Hematopoietic multipotent progenitor cell (in vitro differentiated cells): ENCODE measurements at regions not wholly inside any gene's neighbourhood (a gene's known extent, or its start where the extent isn't known, plus 50 kb on each side); places are given as distances from the start of the nearest gene placed in this dataset.

Experiments used
- DNase-seq, 3 donors: peaks; one replicate each; pipeline ENCODE4 v3.0.0-alpha.2; 2011 to 2015; ENCODE audit warnings: low read depth in 2 of 3, low spot score in 2 of 3

DNA sequence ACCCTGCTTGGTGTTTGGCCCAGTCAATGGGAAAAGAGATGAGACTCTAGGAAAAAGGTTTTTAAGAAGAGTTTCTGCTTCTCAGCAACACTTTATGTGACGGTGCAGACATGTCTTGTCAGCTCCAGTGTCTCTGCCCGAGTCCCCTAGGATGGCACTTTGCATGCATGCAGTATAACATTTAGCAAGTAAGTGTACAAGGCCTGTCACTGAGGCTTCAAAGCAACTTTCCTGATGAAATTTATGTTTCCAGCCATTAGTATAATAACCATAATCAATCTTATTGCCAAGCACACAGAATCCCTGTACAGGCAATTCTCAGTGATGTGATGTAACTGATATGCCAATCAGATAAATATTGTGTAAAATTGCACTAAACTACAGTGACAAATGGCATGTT, 248.1 kb upstream of the PLET1 start:
- DNase-seq: no peak

DNA sequence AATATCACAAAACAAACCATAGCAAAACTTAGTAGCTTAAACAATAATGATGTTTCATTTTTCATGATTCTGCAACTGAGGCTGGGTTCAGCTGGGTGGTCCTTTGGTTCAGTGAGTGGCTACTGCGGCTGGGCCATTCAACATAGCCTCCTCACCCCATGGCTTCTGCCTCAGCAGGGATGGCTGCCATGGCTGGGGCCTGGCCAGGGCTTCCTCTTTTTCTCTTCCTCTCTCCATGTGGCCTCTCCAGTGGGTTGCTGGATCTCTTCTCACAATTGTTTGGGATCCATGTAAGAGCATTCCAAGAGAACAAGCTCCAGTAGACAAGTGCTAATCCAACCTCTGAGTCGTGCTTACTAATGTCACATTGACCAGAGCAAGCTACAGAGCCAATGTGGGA, 248.6 kb upstream of the PLET1 start:
- no peak for DNase-seq

DNA sequence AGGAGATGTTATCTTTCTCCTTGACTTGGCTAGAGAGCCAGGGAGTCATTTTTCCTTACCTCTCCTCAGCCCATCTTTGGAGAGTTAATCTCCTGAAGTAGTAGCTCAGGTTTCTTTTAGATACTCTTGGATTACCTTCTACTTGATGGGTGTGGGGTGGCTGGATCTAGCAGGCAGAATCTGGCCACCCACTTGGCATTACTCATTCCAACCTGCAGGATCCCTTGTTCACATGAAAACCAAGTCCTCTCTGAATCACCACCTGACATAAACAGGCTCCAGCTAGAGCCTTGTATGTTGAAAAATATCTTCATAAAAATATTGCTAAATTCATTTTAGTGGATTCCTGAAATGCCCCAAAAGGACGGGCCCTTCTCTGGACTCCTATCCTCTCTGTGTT, 250.6 kb upstream of the PLET1 start:
- no peak for DNase-seq

DNA sequence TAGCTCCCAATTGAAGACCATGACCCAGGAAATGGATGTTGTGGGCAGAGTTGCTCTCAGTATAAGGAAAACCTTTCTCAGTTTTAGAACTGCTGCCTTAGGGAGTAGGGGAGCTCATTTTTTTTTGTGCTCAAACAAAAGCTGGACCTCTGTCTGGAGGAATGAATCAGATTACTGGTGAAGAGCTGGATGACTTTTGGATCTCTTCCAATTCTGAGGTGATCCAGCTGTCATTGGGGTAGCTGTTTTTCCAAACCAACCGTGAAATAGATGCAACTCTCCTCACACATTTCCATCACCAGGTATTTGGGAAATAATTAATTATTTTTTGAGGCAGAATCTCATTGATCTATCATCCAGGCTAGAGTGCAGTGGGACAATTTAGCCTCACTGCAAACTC, 251.3 kb upstream of the PLET1 start:
- no peak for DNase-seq

DNA sequence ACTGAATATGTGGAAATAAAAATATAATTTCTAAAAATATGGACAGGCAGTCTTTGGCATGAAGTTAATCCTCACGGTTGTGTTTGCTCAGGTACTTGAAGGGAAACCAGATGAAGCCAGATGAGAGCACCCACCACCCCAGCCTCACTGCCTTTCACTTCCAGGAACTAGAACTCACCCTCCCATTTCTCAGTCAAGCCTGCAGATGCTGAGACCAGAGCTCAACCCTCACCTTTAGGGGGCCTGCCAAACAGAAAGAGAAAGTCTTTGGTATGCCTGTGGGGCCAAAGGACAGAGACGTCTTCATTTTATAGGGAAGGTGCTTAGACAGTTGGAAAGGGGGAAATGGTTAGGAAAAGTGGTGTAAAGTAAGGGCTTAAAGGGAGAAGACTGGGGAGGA, 252.8 kb upstream of the PLET1 start:
- no peak for DNase-seq

DNA sequence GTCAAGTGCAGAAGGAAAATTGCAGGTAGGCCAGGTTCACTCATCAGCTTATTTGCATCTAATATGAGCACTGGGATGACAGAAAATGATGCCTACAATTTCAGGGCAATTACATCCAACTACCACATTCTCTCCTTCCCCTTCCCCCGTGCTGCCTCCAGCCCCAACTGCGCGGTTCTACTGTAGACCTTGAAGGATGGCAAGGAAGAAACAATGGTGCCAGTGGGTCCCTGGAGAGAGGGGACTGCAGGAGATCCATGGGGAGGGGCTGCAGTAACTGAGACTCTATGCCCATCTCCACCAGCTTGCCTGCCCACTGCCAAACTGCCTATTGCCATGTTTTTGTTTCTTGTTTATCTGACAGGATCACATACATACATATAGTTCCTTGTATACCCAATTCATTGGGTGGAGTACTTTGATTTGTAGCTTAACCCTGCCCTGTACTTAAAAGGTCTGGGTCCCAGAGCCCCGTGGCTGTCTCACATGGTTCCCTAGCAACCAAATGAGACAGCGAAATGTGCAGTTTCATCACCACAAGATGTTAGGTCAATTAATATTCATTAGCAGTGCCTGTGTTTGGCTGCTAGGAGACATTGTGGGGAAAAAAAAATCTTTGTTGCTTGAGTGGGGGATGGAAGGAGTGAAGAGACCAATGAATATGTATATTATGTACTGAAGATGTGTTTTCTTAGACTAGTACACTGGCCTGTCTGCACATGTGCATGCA, 253.5 kb upstream of the PLET1 start:
- peak in 2 of 3 donors; percentile 29 to 78 for DNase-seq

DNA sequence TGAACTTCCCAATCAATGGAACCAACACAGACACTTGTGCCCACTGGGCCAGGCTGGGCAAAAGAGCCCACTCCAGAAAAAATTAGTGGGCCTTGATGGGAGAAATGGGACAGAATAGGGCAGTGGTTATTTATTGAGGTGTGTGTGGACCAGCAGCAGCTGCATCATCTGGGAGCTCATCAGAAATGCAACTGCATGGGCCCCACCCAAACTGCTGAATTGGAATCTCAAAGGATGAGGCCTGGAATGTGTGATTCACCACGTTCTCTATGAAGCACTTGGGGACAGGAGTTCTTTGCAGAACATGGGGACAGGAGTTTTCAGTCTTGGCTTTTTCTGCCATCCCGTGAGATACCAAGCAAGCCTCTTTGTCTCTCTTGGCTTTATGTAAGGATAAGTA, 255.6 kb upstream of the PLET1 start:
- no peak for DNase-seq

DNA sequence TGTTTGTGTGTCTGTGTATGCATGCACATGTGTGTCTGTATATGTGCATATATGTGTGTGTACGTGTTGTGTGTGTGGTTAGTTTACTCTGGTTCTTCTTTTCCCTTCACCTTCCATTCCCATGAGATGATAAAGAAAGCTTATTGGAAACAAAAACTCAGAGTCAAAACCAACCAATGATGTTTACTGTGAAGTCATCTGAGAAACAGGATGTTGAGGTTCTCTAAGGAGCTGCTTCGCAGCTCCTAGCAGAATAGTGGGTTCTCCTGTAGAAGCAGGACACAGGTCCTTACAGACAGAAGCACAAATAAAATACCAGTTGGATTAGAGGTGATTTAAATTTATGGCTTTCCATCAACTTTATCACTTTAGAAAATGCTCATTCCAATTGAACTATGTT, 256.1 kb upstream of the PLET1 start:
- no peak for DNase-seq

DNA sequence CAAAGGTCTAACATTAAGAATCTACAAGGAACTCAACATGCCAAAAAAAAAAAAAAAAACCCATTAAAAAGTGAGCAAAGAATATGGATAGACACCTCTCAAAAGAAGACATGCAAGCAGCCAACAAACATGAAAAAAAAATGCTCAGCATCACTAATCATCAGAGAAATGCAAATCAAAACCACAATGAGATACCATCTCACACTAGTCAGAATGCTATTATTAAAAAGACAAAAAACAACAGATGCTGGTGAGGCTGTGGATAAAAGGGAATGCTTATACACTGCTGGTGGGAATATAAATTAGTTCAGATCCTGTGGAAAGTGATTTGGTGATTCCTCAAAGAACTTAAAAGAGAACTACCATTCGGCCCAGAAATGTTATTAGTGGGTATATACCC, 257.7 kb upstream of the PLET1 start:
- DNase-seq: no peak

DNA sequence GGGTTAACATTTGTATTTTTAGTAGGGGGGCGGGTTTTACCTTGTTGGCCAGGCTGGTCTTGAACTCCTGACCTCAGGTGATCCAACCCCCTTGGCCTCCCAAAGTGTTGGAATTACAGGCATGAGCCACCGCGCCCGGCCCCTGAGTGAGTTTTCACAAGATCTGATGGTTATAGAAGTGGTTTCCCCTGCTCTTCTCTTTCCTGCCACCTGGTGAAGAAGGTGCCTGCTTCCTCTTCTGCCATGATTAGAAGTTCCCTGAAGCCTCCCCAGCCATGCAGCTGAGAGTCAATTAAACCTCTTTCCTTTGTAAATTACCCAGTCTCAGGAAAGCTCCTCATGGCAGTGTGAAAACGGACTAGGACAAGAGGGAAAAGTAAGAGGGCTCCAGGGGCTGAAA, 259.1 kb upstream of the PLET1 start:
- DNase-seq: peak in 2 of 3 donors; percentile 18 to 73

DNA sequence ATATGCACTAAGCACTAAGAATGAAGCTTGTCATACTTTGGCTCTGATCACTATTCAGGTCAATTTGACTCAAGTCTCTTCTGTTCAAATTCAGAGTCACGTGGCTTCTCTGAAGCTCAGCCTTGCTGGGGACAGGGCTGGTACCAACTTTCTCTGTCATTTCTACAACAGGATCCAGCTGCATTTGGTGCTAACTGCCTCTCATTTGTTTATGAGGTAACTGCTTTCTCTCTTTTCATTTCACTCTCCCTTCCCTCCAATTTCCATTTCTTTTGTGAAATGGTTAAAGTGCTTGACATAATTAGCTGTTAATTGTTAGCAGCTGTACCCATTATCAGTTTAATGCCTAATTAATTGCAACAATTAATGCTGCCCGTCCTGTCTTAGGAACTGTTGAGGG, 259.7 kb upstream of the PLET1 start:
- no peak for DNase-seq

DNA sequence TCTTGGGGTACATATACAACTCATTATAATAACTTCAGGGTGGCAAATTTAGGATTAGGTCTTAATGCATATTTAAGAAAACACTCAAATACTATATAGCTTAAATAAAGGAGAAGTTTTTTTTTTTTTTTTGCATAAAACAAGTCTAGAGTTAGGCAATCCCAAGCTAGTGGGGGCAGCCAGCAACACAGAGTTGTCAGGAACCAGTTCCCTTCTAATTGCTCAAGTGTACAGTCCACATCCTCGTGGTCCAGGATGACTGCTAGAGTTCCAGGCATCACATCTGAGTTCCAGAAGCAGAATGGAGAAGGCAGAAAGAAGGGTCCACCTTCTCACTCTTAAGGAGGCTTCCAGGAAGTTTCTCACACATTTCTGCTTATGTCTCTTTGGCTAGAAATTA, 261.9 kb upstream of the PLET1 start:
- DNase-seq: no peak

DNA sequence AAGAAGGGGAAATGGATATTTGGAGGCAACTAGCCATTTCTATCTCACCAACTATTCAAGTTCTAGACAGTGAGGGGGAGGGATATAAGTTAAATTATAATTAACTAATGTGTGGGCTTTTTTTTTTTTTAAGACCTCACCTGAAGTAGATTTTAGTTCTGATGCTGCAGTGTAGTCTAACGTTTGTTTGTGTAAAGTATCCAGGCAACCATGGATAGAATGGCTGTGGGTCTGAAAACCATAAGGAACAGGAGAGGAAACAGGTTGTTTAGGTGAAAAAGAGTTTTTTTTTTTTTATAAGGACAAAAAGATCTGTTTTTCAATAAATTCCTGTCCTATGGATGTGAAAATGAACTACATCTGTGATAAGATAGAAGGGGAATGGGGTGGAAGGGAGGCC, 262.4 kb upstream of the PLET1 start:
- peak in 1 of 3 donors; percentile 66 for DNase-seq

DNA sequence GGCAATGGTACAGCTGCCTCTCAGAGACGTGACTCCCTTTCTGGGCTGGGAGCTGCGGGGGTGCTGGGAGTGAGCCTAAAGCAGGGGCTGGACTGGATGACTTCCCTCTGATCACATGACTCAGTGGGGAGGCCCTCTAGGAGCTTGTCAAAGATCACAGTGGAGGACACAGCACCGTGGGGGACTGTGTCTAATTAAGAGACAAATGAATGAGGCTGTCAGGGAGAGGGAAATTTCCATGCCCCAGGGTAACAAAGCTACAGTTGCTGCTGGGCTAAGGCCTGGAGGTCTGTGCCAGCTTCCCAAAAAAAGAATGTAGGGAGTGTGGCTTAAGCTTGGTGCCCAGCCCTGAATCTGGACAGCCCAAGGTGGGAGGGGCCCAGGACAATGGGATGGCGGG, 262.8 kb upstream of the PLET1 start:
- DNase-seq: peak in 2 of 3 donors; percentile 20 to 24

DNA sequence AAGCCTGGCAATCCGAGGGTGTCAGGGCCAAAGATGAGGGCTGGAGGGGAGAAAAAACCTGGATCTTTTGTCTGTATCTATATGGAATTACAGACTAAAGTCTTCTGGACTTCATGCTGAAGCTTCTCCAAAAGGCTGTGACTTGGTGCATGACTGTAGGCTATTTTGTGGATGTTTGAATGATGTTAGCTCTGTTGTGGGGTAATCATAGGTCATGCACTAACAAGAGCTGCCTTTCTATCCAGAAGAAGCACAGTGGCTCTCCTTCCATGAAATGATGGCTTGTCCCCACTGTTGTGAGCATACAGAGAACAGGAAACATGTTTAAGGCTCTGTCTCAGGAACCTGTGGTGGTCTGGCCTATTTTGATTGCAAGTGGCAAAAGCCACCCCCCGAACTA, 263.3 kb upstream of the PLET1 start:
- peak in 1 of 3 donors; percentile 25 for DNase-seq

DNA sequence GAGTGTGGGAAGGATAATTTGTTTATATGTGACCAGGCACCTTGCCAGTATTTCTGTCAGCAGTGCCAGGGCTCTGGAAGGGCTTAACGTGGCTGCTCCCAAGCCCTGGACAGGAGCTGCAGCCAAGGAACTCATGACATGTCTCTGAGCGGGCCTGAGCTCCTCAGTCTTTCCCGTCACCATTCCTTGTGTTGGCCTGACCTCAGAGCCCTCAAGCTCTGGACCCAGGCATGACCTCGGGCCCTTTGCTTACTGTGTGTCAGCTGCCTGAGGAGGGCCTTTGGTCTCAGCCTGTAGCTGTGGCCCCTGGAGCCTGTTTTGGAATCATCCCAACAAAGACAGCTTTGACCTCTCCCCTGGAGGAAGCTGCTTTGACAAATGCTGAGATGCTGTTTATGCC, 264.1 kb upstream of the PLET1 start:
- DNase-seq: no peak

DNA sequence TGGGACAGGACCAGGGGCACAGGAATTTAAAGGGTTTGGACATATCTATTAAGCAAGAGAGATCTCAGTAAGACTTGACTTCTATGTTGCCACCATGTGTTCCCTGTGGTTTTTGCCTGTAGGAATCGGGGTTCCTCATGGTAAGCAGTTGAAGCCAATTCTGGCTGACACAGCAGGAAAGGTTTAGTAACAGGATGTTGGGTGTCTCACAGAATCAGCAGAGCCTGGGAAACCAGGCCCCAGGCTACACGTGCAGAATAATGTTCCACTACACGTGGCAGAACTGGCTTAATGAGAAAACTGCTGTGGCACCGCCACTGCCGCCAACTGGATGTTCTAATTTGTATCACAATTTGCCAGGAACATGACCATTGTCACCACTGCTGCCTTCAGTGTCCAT, 264.6 kb upstream of the PLET1 start:
- DNase-seq: peak in 2 of 3 donors; percentile 24 to 27

DNA sequence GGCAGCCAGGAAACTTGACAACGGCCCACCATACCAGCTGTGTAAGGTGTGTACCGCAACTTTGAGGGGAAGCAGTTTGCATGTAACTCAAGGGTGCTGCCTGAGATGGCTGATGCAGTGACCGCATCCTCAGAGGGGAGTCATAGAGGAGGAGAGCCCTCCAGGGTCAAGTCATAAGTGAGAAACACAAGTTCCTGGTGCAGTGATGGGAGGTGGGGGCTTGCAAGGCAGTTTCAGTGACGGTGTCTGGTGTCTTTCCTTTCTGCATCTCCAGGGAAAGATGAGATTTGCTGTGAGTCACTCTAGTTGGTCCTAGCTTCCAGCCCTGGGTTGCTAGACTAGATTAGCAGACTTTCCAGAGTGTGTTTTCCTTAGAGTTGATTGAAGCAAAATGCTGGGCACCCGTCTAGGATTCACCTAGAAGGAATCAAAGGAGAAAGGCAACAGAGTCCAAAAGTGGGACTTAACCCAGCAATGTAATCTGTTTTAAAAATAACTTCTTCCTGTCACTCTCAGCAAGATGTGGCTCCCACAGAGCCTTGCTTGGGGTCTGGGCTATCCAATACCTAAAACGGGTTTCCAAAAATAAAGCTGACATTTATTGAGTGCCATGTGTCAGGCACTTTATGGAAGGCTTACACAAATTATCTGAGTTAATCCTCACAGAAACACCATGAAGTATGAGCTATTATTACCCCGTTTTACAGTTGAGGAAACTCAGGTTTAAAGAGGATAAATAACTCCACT, 265.4 kb upstream of the PLET1 start:
- no peak for DNase-seq

DNA sequence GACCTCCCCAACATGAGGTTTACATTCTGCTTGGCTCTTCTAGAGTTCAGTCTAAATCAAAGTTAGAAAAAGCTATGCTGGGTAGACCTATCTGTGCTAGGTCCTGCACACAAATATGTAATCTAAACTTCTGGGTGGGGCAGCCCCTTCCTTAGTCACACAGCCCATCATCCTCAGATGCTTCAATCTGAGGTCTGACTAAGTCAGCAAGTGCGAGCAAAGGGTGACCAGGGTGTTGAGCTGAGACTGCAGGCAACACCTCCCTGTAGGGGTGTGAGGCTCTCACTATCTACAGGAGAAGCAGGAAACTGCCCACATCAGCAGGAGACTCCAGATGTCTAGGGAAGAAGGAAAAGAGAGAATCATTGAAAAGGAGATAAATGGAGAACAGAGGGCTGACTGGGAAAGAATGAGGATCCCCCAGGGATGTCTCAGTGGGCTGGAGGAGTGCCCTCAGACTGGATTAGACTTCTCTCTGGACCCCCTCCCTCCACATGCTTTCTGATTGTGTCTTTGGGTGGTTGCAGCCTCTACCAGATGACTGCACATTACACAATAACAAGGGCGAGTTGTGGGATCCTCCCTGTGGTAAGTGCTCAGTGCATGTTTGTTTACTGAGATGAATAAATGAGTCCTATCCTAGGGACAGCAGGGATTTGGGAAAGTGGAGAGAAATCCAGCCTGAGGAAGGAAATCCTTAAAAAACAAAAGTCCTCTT, 266.2 kb upstream of the PLET1 start:
- no peak for DNase-seq

DNA sequence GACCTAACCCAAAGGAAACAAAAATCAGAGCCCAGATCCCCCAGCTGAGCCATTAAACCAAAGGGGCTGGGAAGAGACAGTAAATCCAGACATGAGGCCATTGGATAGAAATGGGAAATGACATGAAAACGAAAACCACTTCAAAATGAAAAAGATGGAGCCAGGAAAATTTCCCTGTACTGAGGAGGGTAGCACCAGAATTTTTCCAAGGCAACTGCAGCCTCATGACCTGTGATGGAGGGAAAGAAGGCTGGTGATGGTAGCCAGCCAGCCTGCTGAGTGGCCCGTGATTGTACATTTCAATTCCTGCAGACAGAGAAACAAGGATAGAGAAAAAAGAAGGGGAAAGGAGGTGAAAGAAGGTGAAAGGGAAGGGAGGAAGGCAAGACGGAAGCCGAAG, 268.4 kb upstream of the PLET1 start:
- DNase-seq: no peak

DNA sequence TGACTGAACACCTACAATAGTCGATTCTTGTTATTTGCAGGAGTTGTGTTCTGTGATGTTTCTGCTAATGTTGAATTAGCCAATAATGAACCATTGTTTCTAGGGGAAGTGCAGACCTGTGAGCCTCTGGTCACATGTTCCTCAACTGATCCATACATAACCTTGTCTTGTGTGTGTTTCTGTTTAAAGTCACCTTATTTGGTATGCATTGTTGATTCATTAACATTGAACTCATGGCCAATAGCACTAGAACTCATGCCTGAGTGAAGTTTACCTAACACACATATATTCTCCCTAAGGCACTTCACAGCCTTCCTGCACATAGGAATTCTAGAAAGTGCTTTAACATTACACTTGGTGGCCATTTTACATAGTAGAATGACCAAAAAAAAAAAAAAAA, 271.8 kb upstream of the PLET1 start:
- no peak for DNase-seq

DNA sequence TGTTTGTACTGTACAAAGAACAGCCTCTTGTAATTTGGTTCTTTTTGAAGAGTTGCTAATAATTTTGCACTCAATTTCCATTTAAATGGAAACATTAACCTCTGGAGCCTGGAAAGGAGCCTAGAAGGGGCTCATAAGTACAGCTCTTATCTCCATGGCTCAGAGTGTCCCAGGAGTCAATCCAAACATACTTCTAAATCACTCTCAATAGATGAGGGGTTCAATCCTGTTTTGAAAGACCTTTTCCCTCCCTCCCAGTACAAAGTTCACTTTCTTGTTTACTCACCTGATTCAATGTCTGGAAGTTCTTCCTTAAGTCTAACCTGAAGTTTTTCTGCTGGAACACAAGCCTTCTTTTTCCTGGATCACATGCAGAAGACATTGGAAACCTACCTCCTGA, 273.0 kb upstream of the PLET1 start:
- no peak for DNase-seq
